Right lobe of liver (tissue), 4 donors: ENCODE measurements at regions not wholly inside any gene's neighbourhood (a gene's known extent, or its start where the extent isn't known, plus 50 kb on each side); places are given as distances from the start of the nearest gene placed in this dataset.

Source experiments
- CTCF ChIP-seq, 4 donors: fragments of 200-600 bp in 3 of 4; fragments of 450-650 bp in 1 of 4; IDR thresholded peaks; one replicate each; pipeline versions ENCODE4 v1.5.1 to v1.8.0; 2016 to 2022; ENCODE audit warnings: antibody characterized with exemption in 4 of 4, mild to moderate bottlenecking in 2 of 4
- POLR2A ChIP-seq: fragments of 450-650 bp; IDR thresholded peaks from one replicate; pipeline ENCODE4 v1.6.1; 2017; ENCODE audit warnings: antibody characterized with exemption, mild to moderate bottlenecking
- donor health status: DM: no; HTN: no; CAD: no.
- donor health status: DM: no; HTN: no; CAD: no.
- donor health status: DM: no; HTN: yes; CAD: no.

GRCh38 chr6:118387921-118388701 is 160.0 kb upstream of the PLN start:
- no peak for TF ChIP-seq CTCF (IDR thresholded peaks at IDR 0.05)
- no peak for TF ChIP-seq POLR2A
